ENCODE measurements at regions not wholly inside any gene's neighbourhood (a gene's known extent, or its start where the extent isn't known, plus 50 kb on each side); places are given as distances from the start of the nearest gene placed in this dataset.

- TF ChIP-seq KAT7 (CRISPR knock-in tag; IDR thresholded peaks at IDR 0.05; ENCODE audit: borderline replicate concordance) (no peak), HNRNPUL1 (IDR thresholded peaks at IDR 0.05; ENCODE audit: low read depth, low read length) (no peak), HNRNPLL (IDR thresholded peaks at IDR 0.05; ENCODE audit: low read depth, low read length, poor library complexity, severe bottlenecking) (no peak), ZNF343 (CRISPR knock-in tag; IDR thresholded peaks at IDR 0.05) (no peak), SNAPC5 (CRISPR knock-in tag; IDR thresholded peaks at IDR 0.05; ENCODE audit: borderline replicate concordance) (no peak), JUNB (CRISPR knock-in tag; IDR thresholded peaks at IDR 0.05; ENCODE audit: borderline replicate concordance) (no peak)
- TF ChIP-seq, protein P1, sequence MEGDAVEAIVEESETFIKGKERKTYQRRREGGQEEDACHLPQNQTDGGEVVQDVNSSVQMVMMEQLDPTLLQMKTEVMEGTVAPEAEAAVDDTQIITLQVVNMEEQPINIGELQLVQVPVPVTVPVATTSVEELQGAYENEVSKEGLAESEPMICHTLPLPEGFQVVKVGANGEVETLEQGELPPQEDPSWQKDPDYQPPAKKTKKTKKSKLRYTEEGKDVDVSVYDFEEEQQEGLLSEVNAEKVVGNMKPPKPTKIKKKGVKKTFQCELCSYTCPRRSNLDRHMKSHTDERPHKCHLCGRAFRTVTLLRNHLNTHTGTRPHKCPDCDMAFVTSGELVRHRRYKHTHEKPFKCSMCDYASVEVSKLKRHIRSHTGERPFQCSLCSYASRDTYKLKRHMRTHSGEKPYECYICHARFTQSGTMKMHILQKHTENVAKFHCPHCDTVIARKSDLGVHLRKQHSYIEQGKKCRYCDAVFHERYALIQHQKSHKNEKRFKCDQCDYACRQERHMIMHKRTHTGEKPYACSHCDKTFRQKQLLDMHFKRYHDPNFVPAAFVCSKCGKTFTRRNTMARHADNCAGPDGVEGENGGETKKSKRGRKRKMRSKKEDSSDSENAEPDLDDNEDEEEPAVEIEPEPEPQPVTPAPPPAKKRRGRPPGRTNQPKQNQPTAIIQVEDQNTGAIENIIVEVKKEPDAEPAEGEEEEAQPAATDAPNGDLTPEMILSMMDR (CRISPR knock-in tag; IDR thresholded peaks at IDR 0.05): no peak
- TF ChIP-seq, protein P2, sequence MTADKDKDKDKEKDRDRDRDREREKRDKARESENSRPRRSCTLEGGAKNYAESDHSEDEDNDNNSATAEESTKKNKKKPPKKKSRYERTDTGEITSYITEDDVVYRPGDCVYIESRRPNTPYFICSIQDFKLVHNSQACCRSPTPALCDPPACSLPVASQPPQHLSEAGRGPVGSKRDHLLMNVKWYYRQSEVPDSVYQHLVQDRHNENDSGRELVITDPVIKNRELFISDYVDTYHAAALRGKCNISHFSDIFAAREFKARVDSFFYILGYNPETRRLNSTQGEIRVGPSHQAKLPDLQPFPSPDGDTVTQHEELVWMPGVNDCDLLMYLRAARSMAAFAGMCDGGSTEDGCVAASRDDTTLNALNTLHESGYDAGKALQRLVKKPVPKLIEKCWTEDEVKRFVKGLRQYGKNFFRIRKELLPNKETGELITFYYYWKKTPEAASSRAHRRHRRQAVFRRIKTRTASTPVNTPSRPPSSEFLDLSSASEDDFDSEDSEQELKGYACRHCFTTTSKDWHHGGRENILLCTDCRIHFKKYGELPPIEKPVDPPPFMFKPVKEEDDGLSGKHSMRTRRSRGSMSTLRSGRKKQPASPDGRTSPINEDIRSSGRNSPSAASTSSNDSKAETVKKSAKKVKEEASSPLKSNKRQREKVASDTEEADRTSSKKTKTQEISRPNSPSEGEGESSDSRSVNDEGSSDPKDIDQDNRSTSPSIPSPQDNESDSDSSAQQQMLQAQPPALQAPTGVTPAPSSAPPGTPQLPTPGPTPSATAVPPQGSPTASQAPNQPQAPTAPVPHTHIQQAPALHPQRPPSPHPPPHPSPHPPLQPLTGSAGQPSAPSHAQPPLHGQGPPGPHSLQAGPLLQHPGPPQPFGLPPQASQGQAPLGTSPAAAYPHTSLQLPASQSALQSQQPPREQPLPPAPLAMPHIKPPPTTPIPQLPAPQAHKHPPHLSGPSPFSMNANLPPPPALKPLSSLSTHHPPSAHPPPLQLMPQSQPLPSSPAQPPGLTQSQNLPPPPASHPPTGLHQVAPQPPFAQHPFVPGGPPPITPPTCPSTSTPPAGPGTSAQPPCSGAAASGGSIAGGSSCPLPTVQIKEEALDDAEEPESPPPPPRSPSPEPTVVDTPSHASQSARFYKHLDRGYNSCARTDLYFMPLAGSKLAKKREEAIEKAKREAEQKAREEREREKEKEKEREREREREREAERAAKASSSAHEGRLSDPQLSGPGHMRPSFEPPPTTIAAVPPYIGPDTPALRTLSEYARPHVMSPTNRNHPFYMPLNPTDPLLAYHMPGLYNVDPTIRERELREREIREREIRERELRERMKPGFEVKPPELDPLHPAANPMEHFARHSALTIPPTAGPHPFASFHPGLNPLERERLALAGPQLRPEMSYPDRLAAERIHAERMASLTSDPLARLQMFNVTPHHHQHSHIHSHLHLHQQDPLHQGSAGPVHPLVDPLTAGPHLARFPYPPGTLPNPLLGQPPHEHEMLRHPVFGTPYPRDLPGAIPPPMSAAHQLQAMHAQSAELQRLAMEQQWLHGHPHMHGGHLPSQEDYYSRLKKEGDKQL (CRISPR knock-in tag; IDR thresholded peaks at IDR 0.05; ENCODE audit: low read depth): no peak
These were observed 268.2 kb downstream of the FAM181B start for GRCh38 chr11:82465481-82465880.
